Suprapubic skin (tissue), 4 donors: ENCODE measurements at regions not wholly inside any gene's neighbourhood (a gene's known extent, or its start where the extent isn't known, plus 50 kb on each side); places are given as distances from the start of the nearest gene placed in this dataset.

ENCODE experiments used
- EP300 ChIP-seq: sonication (generic); formaldehyde crosslinking; IDR thresholded peaks from one replicate; pipeline ENCODE4 v1.6.1; 2017; ENCODE audit warnings: antibody characterized with exemption
- POLR2A ChIP-seq, 2 donors: fragments of 450-650 bp; IDR thresholded peaks; one replicate each; pipeline ENCODE4 v1.6.1; 2017; ENCODE audit warnings: antibody characterized with exemption in 2 of 2, mild to moderate bottlenecking in 2 of 2, moderate library complexity in 2 of 2
- POLR2AphosphoS5 ChIP-seq, 3 donors: sonication (generic); formaldehyde crosslinking; IDR thresholded peaks; one replicate each; pipeline ENCODE4 v1.6.1; 2017; ENCODE audit warnings: antibody characterized with exemption in 3 of 3
- TF ChIP-seq, protein P1 (sequence below), 2 donors: fragments of 200-600 bp in 1 of 2; fragments of 450-650 bp in 1 of 2; sonication (generic) in 1 of 2; IDR thresholded peaks; one replicate each; pipeline ENCODE4 v1.5.1; 2016 to 2019; ENCODE audit warnings: antibody characterized with exemption in 2 of 2, mild to moderate bottlenecking in 1 of 2, moderate library complexity in 1 of 2

- TF ChIP-seq, protein P1, sequence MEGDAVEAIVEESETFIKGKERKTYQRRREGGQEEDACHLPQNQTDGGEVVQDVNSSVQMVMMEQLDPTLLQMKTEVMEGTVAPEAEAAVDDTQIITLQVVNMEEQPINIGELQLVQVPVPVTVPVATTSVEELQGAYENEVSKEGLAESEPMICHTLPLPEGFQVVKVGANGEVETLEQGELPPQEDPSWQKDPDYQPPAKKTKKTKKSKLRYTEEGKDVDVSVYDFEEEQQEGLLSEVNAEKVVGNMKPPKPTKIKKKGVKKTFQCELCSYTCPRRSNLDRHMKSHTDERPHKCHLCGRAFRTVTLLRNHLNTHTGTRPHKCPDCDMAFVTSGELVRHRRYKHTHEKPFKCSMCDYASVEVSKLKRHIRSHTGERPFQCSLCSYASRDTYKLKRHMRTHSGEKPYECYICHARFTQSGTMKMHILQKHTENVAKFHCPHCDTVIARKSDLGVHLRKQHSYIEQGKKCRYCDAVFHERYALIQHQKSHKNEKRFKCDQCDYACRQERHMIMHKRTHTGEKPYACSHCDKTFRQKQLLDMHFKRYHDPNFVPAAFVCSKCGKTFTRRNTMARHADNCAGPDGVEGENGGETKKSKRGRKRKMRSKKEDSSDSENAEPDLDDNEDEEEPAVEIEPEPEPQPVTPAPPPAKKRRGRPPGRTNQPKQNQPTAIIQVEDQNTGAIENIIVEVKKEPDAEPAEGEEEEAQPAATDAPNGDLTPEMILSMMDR (IDR thresholded peaks at IDR 0.05), result no peak
- no peak for TF ChIP-seq POLR2A (IDR thresholded peaks at IDR 0.05)
- TF ChIP-seq POLR2AphosphoS5 (IDR thresholded peaks at IDR 0.05), result no peak
- TF ChIP-seq EP300, result no peak
Measured at GRCh38 chr9:86483496-86483895, 129.3 kb upstream of the TUT7 start.
